Thoracic aorta (tissue), 2 donors: ENCODE measurements at regions not wholly inside any gene's neighbourhood (a gene's known extent, or its start where the extent isn't known, plus 50 kb on each side); places are given as distances from the start of the nearest gene placed in this dataset.

ENCODE experiments used
- ATAC-seq: fragments of 150-250 bp; one replicate; pipeline ENCODE4 v1.8.0; 2017; ENCODE audit warnings: low read depth; ENCODE audit not compliant: insufficient number of reproducible peaks, low FRiP score
- DNase-seq: peaks from one replicate; pipeline ENCODE4 v3.0.0-alpha.2; 2020; ENCODE audit warnings: low spot score
- H3K27ac ChIP-seq, 2 donors: fragments of 200-600 bp; sonication (generic); 1 replicate in 1 of 2; 2 replicates in 1 of 2; pipeline ENCODE4 v1.5.1; 2016; ENCODE audit warnings: mild to moderate bottlenecking in 2 of 2, moderate library complexity in 2 of 2
- H3K27me3 ChIP-seq: fragments of 200-600 bp; sonication (generic); replicated peaks from 2 replicates; pipeline ENCODE4 v1.6.0; 2016; ENCODE audit warnings: mild to moderate bottlenecking; ENCODE audit not compliant: insufficient read depth
- H3K36me3 ChIP-seq: fragments of 200-600 bp; sonication (generic); one replicate; pipeline ENCODE4 v1.5.1; 2016
- H3K4me1 ChIP-seq, 2 donors: fragments of 200-600 bp; sonication (generic); 1 replicate in 1 of 2; 2 replicates in 1 of 2; pipeline versions ENCODE4 v1.5.1 to v1.6.0; 2016; ENCODE audit warnings: low read depth in 2 of 2, mild to moderate bottlenecking in 1 of 2; ENCODE audit not compliant: control insufficient read depth in 1 of 2
- H3K4me3 ChIP-seq: fragments of 200-600 bp; sonication (generic); 2 replicates; pipeline ENCODE4 v1.5.1; 2016; ENCODE audit warnings: mild to moderate bottlenecking
- H3K9me3 ChIP-seq: fragments of 200-600 bp; sonication (generic); 2 replicates; pipeline ENCODE4 v1.5.1; 2016
- TF ChIP-seq, protein P1 (sequence below): fragments of 200-600 bp; sonication (generic); IDR thresholded peaks from one replicate; pipeline ENCODE4 v1.5.1; 2019; ENCODE audit warnings: antibody characterized with exemption

DNA sequence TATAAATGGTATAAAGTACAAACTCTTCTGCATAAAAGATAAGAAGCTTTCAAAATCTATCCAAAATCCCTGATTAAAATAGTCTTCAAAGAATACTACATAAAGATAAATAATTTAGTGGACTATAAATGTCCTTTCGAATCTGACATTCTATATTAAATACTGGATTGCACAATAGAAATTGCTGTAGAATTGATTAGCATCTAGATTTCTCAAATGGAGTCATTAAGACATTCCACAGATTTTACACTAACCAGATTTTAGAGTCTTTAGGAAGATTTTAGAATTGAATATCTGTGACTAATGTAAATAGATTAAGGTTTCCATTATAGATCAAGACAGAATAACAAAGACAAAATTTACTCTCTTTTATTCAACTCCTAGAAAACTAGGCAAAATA is 663.9 kb downstream of the STPG2 start:
- ATAC-seq = no peak
- TF ChIP-seq, protein P1, sequence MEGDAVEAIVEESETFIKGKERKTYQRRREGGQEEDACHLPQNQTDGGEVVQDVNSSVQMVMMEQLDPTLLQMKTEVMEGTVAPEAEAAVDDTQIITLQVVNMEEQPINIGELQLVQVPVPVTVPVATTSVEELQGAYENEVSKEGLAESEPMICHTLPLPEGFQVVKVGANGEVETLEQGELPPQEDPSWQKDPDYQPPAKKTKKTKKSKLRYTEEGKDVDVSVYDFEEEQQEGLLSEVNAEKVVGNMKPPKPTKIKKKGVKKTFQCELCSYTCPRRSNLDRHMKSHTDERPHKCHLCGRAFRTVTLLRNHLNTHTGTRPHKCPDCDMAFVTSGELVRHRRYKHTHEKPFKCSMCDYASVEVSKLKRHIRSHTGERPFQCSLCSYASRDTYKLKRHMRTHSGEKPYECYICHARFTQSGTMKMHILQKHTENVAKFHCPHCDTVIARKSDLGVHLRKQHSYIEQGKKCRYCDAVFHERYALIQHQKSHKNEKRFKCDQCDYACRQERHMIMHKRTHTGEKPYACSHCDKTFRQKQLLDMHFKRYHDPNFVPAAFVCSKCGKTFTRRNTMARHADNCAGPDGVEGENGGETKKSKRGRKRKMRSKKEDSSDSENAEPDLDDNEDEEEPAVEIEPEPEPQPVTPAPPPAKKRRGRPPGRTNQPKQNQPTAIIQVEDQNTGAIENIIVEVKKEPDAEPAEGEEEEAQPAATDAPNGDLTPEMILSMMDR = no peak
- H3K9me3 ChIP-seq = no peaks in the 10 kb centered on the region
- H3K4me3 ChIP-seq = no peak overlapping the region
- no peaks in the 10 kb centered on the region for H3K27me3 ChIP-seq
- H3K36me3 ChIP-seq = no peaks in the 10 kb centered on the region
- no peak overlapping the region for H3K27ac ChIP-seq
- no peaks in the 10 kb centered on the region for H3K4me1 ChIP-seq
- DNase-seq = no peak

DNA sequence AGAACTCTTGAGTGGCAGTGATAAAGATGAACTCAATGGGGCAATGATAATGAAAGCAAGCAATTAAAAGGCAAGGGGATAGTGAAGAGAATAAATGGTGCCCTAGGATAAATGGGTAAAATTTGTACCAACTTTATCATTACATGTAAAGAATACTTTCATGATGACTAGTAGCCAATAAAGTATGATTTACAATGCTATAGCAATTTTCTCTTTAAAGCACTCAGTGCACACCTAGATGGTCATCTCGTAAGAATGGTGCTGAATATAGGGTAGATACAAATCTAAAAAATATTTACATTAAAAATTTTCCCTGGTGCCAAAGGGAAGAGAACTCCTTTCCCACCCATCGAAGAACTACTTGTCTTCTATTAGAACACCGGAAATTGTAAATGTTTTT is 651.4 kb downstream of the STPG2 start:
- Histone ChIP-seq H3K9me3 (no peaks in the 10 kb centered on the region), H3K4me3 (no peak overlapping the region), H3K4me1 (no peaks in the 10 kb centered on the region), H3K27me3 (no peaks in the 10 kb centered on the region), H3K27ac (no peak overlapping the region), H3K36me3 (no peaks in the 10 kb centered on the region)
- ATAC-seq (no peak), DNase-seq (no peak)
- TF ChIP-seq, protein P1 = no peak

DNA sequence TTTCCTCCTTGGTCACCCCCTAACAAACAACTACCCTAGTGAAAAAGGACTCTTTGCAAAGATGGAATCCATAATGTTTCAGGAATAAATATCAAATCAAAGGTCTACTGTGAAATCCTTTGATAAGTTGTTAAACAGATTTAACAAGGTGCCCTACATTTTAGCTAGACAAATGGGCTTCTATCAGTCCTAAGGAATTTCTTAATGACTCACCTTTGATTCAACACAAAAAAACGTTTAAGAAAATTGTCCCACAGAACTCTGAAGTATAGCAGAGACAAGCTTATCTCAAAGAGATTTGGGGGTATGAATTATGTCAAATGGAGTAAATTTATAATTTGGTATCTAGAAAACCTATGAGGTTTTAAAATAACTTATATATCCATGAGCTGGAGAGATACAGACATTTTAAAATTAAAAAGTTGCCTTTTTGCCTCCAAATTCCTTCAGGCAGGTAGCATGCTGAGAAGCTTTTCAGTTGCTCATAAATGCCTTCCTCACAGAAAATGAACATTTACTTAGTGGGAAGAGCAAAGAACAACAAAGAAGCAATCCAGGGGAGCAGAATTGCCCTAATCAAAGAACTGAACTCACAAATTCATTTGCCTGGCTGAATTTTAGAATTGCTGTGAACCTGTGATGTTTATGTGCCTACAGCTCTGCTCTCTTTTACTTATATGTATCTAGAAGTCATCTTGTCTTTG is 649.3 kb downstream of the STPG2 start:
- no peak overlapping the region for H3K4me3 ChIP-seq
- TF ChIP-seq, protein P1 = no peak
- DNase-seq (no peak), ATAC-seq (no peak)
- no peaks in the 10 kb centered on the region for H3K27me3 ChIP-seq
- no peaks in the 10 kb centered on the region for H3K9me3 ChIP-seq
- no peak overlapping the region for H3K27ac ChIP-seq
- no peaks in the 10 kb centered on the region for H3K4me1 ChIP-seq
- no peaks in the 10 kb centered on the region for H3K36me3 ChIP-seq

DNA sequence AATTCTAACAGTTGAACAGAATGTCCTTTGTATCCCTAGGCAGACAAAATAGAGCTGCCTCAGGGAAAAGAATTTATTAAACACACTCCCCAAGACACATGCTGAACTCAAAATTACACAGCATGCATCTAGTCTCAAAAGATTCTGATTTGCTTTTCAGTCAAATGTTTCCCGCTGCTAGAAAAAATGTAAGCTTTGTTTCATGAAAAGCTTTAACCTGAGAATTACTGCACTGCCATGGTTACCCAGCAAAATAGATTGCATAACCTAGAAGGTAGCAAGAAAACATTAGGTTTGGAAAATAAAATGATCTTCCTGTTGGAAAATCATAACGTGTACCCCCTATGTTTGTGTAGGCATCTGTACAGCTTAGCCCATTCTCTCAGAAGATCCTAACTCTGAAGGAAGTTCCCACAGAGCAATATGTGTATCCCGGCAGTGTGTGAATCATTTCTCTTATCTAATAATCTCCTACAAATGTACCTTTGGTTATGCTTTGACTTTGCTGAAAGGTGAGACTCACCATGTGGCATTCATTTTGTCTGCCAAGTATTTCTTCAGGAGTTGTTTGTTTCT is 646.9 kb downstream of the STPG2 start:
- H3K27me3 ChIP-seq = no peaks in the 10 kb centered on the region
- H3K4me1 ChIP-seq = no peaks in the 10 kb centered on the region
- H3K9me3 ChIP-seq = no peaks in the 10 kb centered on the region
- DNase-seq (no peak), ATAC-seq (no peak)
- H3K4me3 ChIP-seq = no peak overlapping the region
- TF ChIP-seq, protein P1 = no peak
- H3K27ac ChIP-seq = no peak overlapping the region
- no peaks in the 10 kb centered on the region for H3K36me3 ChIP-seq

DNA sequence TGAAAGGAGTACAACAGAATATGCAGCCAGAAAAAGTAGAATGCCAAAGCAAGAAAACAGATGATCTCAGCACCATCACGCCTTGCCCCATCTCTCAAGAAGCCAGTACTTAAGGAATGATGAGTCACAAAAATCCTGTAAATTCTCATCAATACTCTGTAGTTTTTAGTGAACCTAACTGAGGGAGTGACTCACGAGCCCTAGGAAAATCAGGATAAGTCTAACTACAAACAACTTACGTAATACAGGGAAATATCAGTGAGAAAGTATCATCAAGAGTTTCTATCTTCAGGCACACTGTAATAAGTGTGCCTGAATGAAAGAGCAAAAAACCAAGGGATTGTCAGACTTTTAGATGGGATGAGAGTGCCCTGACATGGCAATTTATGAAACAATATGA is 644.4 kb downstream of the STPG2 start:
- H3K4me3 ChIP-seq = no peak overlapping the region
- no peaks in the 10 kb centered on the region for H3K4me1 ChIP-seq
- no peak overlapping the region for H3K27ac ChIP-seq
- DNase-seq (no peak), ATAC-seq (no peak)
- no peaks in the 10 kb centered on the region for H3K36me3 ChIP-seq
- TF ChIP-seq, protein P1 = no peak
- no peaks in the 10 kb centered on the region for H3K27me3 ChIP-seq
- no peaks in the 10 kb centered on the region for H3K9me3 ChIP-seq
